ENCODE measurements at regions not wholly inside any gene's neighbourhood (a gene's known extent, or its start where the extent isn't known, plus 50 kb on each side); places are given as distances from the start of the nearest gene placed in this dataset.

DNA sequence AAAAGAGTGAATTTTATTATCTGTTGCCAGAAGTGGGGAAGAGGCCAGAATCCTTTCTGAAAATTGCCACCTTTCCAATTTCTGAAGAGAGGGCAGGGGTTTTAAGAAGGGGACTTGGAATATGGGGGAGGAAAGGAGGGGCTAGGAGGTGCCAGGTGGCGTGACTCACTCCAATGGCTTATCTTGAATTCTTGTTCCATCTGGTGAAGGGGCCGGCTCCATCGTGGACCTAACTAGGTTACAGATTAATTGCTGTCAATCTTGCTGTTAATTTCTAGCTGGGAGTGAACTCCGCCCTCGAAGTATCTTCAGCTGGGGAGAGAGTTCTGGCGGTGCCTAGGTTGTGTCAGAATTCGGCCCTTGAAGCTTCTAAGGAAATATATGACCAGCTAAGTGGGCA, 138.7 kb downstream of the YTHDC2 start:
- no peak overlapping the region for H3K4me3 ChIP-seq (ENCODE audit: control insufficient read depth, low read depth, low read length)
- no peak for DNase-seq (ENCODE audit: low read depth)
- TF ChIP-seq, protein P1, sequence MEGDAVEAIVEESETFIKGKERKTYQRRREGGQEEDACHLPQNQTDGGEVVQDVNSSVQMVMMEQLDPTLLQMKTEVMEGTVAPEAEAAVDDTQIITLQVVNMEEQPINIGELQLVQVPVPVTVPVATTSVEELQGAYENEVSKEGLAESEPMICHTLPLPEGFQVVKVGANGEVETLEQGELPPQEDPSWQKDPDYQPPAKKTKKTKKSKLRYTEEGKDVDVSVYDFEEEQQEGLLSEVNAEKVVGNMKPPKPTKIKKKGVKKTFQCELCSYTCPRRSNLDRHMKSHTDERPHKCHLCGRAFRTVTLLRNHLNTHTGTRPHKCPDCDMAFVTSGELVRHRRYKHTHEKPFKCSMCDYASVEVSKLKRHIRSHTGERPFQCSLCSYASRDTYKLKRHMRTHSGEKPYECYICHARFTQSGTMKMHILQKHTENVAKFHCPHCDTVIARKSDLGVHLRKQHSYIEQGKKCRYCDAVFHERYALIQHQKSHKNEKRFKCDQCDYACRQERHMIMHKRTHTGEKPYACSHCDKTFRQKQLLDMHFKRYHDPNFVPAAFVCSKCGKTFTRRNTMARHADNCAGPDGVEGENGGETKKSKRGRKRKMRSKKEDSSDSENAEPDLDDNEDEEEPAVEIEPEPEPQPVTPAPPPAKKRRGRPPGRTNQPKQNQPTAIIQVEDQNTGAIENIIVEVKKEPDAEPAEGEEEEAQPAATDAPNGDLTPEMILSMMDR (conservative IDR thresholded peaks at IDR 0.05; ENCODE audit: control insufficient read depth, insufficient read depth, low read depth, low read length) = no peak

DNA sequence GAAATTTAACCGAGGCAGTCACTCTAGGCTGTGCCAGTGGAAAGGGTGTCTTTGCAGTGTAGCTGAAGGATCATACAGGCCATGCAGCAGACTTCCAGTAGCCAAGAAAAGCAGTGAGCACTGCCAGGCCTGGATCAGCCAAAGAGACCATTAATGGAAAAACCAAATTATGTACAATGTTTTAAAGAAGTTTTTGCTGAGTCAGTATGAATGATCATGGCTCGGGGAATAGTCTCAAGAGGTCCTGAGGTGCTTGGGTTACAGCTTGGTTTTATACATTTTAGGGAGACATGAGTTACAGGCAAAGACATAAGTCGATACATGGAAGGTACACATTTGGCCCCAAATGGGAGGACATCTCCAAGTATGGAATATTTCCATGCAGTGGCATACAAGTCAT, 141.3 kb downstream of the YTHDC2 start:
- no peak for DNase-seq (ENCODE audit: low read depth)
- H3K4me3 ChIP-seq (ENCODE audit: control insufficient read depth, low read depth, low read length) = no peak overlapping the region
- TF ChIP-seq, protein P1 (conservative IDR thresholded peaks at IDR 0.05; ENCODE audit: control insufficient read depth, insufficient read depth, low read depth, low read length) = no peak

DNA sequence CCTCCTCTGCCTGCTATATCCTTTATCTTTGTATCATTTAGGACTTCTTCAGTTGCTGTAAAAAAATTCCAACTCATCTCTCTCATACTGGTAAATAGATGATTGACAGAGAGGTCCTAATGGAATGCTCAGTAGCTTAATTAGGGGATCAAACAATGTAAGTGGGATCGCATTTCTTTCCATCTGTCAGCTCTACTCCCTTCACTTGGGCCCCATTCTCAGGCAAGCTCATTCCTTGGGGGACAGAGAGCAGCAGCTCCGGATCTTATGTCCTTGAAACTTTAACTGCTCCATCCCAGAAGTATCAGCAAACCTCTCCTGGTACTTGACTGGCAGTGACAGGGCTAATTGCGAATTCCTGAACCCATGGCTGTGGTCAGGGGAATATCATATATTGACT, 146.7 kb downstream of the YTHDC2 start:
- H3K4me3 ChIP-seq (ENCODE audit: control insufficient read depth, low read depth, low read length) = no peak overlapping the region
- TF ChIP-seq, protein P1 (conservative IDR thresholded peaks at IDR 0.05; ENCODE audit: control insufficient read depth, insufficient read depth, low read depth, low read length) = no peak
- no peak for DNase-seq (ENCODE audit: low read depth)

DNA sequence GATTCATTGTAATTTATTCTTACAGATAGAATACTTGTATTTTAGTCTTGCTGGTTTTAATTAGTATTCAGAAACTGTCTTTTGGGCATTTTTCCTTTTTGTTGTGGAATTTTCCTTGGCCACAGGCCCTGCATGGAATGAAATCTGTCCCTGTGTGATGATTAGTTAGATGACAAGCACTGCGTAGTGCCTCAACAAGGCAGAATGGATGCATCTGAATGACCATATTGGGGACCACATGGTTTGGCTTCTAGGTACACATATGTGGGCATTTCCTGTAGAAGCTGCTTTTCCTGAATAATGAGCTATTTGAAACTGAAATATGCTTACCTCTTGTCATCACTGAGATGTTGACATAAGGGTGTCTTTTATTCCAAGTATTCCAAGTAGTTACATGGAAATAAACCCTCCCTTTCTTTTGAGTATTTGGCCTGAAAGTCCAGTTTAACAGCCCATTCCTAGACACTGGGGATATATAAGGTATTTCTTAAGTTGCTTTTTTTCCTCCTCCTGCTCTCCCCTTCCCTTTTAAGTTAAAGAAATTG, 147.3 kb downstream of the YTHDC2 start:
- no peak for DNase-seq (ENCODE audit: low read depth)
- no peak overlapping the region for H3K4me3 ChIP-seq (ENCODE audit: control insufficient read depth, low read depth, low read length)
- TF ChIP-seq, protein P1 (conservative IDR thresholded peaks at IDR 0.05; ENCODE audit: control insufficient read depth, insufficient read depth, low read depth, low read length) = no peak

DNA sequence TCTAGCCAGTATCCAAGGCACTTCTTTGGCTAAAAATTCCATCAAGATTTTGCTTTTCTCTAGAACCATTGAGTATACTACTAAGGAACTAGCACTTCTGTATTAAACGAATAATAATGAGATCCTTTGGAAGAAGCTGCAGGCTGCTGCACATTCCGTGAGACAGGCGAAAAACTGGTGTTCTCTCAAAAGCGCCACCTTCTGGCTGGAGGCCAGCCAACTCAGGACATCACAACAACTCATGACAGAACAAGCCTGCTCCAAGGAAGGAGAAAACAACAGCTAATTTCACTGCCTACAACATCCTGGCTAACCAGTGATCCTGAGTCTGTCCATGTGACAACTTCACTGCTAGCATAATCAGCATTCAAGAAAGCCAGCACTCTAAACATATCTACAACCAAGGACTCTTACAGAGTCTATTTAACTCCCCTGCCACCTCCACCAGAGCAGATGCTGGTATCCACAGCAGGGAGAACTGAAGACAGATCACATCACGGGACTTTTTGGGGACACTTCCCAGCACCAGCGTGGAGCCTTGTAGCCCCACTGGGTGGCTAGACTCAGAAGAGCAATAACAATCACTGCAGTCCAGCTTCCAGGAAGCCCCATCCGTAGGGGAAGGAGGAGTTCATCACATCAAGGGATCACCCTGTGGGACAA, 150.5 kb downstream of the YTHDC2 start:
- H3K4me3 ChIP-seq (ENCODE audit: control insufficient read depth, low read depth, low read length) = no peak overlapping the region
- peak; percentile 19 for DNase-seq (ENCODE audit: low read depth)
- TF ChIP-seq, protein P1 (conservative IDR thresholded peaks at IDR 0.05; ENCODE audit: control insufficient read depth, insufficient read depth, low read depth, low read length) = no peak

DNA sequence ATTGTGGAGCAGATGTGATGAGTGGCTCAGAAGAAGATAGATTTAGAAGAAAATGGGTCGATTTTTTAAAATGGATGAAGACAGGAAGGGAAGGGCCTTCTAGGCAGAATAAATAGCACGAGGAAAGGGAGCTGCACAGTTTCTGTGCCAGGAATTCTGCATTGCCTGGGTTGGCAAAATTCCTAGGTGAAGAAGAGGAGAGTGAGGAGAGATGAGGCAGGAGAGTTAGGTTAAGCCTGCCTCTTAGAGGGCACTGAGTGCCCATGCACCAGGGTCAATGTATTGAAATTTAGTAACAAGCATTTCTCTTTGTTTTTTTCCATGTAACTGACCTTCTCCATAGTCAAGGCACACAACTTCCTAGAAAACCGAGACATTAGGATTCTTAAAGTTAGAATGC, 159.5 kb downstream of the YTHDC2 start:
- TF ChIP-seq, protein P1 (conservative IDR thresholded peaks at IDR 0.05; ENCODE audit: control insufficient read depth, insufficient read depth, low read depth, low read length) = no peak
- H3K4me3 ChIP-seq (ENCODE audit: control insufficient read depth, low read depth, low read length) = no peak overlapping the region
- DNase-seq (ENCODE audit: low read depth) = no peak
